Esophagus muscularis mucosa (tissue), 4 donors: ENCODE measurements at regions not wholly inside any gene's neighbourhood (a gene's known extent, or its start where the extent isn't known, plus 50 kb on each side); places are given as distances from the start of the nearest gene placed in this dataset.

Experiments
- DNase-seq: peaks from one replicate; pipeline ENCODE4 v3.0.0-alpha.2; 2017; ENCODE audit errors: extremely low spot score
- H3K27ac ChIP-seq, 4 donors: fragments of 200-600 bp; sonication (generic); replicated peaks in 1 of 4; 1 replicate in 3 of 4; 2 replicates in 1 of 4; pipeline ENCODE4 v1.5.1; 2016 to 2019; ENCODE audit warnings: mild to moderate bottlenecking in 1 of 4
- H3K27me3 ChIP-seq, 4 donors: fragments of 200-600 bp; sonication (generic); one replicate each; pipeline versions ENCODE4 v1.5.1 to v1.6.0; 2016 to 2019
- H3K36me3 ChIP-seq, 4 donors: fragments of 200-600 bp; sonication (generic); one replicate each; pipeline ENCODE4 v1.5.1; 2016 to 2019
- H3K4me1 ChIP-seq, 4 donors: fragments of 200-600 bp; sonication (generic); one replicate each; pipeline ENCODE4 v1.5.1; 2016 to 2019
- H3K4me3 ChIP-seq, 4 donors: fragments of 200-600 bp; sonication (generic); 1 replicate in 2 of 4; 2 replicates in 2 of 4; pipeline ENCODE4 v1.5.1; 2016 to 2019; ENCODE audit warnings: mild to moderate bottlenecking in 4 of 4, moderate library complexity in 1 of 4
- H3K9me3 ChIP-seq, 4 donors: fragments of 200-600 bp; sonication (generic); 1 replicate in 3 of 4; 2 replicates in 1 of 4; pipeline ENCODE4 v1.5.1; 2016 to 2019
- EP300 ChIP-seq: sonication (generic); formaldehyde crosslinking; IDR thresholded peaks from one replicate; pipeline ENCODE4 v1.6.1; 2017; ENCODE audit warnings: antibody characterized with exemption
- POLR2A ChIP-seq: fragments of 450-650 bp; IDR thresholded peaks from one replicate; pipeline ENCODE4 v1.6.1; 2017; ENCODE audit warnings: antibody characterized with exemption, moderate library complexity, mild to moderate bottlenecking, low read depth
- POLR2AphosphoS5 ChIP-seq, 2 donors: sonication (generic); formaldehyde crosslinking; IDR thresholded peaks; one replicate each; pipeline ENCODE4 v1.6.1; 2017; ENCODE audit warnings: antibody characterized with exemption in 2 of 2
- WGBS: methylation state at CpG from one replicate; pipeline ENCODE4 v1.1.5; 2018; 5-methylcytosine and 5-hydroxymethylcytosine counted together
- intact Hi-C: fragments of 100-400 bp; cut with DNase I; formaldehyde crosslinking; loops from one replicate; pipeline ENCODE4 v1.15.1; 2023
- TF ChIP-seq, protein P1 (sequence below), 3 experiments: fragments of 200-600 bp in 2 of 3; fragments of 450-650 bp in 1 of 3; sonication (generic) in 2 of 3; IDR thresholded peaks; one replicate each; pipeline ENCODE4 v1.5.1; 2017 to 2019; ENCODE audit warnings: antibody characterized with exemption in 3 of 3, mild to moderate bottlenecking in 2 of 3, moderate library complexity in 1 of 3

DNA sequence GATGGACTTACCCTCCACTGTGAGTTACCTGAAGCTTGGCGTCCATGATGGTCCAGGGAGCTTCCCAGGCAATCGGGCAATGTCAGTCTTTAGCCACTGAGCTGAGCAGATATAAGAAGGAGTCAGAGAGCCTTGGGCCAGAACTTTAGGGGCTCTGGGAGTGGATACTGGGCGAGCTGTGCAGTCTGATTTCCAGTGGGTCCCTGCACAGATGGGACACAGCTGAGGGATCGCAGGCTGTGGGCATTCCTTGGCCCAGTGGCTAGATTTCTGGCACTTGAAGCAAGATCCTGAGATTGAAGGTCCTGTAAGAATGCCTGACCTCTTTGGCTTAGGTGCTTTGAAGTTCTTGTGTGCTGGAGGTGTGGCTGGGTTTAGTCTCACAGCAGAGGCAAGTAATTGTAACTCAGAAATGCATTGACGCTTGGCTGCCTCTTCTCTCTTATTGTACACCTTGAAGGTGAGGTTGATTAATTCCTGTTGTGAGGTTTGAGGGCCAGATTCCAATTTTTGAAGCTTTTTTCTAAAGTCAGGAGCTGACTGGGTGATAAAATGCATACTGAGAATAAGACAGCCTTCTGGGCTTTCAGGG, 2283.8 kb downstream of the TP53TG3F start:
- WGBS: 57% methylated on average over 5 of the region's 5 CpGs
- TF ChIP-seq, protein P1, sequence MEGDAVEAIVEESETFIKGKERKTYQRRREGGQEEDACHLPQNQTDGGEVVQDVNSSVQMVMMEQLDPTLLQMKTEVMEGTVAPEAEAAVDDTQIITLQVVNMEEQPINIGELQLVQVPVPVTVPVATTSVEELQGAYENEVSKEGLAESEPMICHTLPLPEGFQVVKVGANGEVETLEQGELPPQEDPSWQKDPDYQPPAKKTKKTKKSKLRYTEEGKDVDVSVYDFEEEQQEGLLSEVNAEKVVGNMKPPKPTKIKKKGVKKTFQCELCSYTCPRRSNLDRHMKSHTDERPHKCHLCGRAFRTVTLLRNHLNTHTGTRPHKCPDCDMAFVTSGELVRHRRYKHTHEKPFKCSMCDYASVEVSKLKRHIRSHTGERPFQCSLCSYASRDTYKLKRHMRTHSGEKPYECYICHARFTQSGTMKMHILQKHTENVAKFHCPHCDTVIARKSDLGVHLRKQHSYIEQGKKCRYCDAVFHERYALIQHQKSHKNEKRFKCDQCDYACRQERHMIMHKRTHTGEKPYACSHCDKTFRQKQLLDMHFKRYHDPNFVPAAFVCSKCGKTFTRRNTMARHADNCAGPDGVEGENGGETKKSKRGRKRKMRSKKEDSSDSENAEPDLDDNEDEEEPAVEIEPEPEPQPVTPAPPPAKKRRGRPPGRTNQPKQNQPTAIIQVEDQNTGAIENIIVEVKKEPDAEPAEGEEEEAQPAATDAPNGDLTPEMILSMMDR (IDR thresholded peaks at IDR 0.05): no peak
- TF ChIP-seq POLR2A (no peak), POLR2AphosphoS5 (IDR thresholded peaks at IDR 0.05) (no peak), EP300 (no peak)
- H3K36me3 ChIP-seq: no peaks in the 10 kb centered on the region
- intact Hi-C loops: loop anchor here (10.0 kb wide), 1 partner anchor 68 kb away; no protein-coding TSS in a partner anchor
- no peak overlapping the region for H3K4me3 ChIP-seq
- no peaks in the 10 kb centered on the region for H3K4me1 ChIP-seq
- H3K27me3 ChIP-seq: no peaks in the 10 kb centered on the region
- DNase-seq: peak; percentile 79
- H3K9me3 ChIP-seq: peaks cover 0 to 29% (median 9%) of the 10 kb centered on the region in 4 donors
- no peak overlapping the region for H3K27ac ChIP-seq

DNA sequence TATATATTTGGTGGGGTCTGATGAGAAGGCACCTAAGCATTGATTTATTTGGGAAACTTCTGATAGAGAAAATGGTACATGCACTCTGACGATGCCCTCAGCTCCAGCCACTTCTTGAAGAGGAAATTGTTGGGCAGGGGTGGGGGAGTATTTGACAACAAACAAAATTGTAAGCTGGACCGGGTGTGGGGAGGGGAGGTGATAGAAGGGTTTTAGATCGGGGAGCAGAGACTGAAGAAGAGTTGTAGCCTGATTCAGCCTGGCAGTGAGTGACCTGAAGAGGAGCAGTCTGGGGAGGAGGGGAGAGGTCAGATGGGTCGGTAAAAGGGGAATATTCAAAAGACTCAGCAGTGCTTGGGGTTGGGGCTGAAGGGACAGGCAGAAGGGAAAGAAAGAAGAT, 2284.7 kb downstream of the TP53TG3F start:
- WGBS: 59% methylated on average over 4 of the region's 4 CpGs
- peak; percentile 80 for DNase-seq
- TF ChIP-seq POLR2A: no peak
- TF ChIP-seq POLR2AphosphoS5 (IDR thresholded peaks at IDR 0.05): no peak
- TF ChIP-seq, protein P1 (IDR thresholded peaks at IDR 0.05): no peak
- no peak for TF ChIP-seq EP300
- no peaks in the 10 kb centered on the region for H3K36me3 ChIP-seq
- no peaks in the 10 kb centered on the region for H3K4me1 ChIP-seq
- no peak overlapping the region for H3K4me3 ChIP-seq
- intact Hi-C loops: loop anchor here (10.0 kb wide), 1 partner anchor 69 kb away; no protein-coding TSS in a partner anchor
- no peak overlapping the region for H3K27ac ChIP-seq
- H3K9me3 ChIP-seq: peaks cover 0 to 29% (median 9%) of the 10 kb centered on the region in 4 donors
- no peaks in the 10 kb centered on the region for H3K27me3 ChIP-seq

DNA sequence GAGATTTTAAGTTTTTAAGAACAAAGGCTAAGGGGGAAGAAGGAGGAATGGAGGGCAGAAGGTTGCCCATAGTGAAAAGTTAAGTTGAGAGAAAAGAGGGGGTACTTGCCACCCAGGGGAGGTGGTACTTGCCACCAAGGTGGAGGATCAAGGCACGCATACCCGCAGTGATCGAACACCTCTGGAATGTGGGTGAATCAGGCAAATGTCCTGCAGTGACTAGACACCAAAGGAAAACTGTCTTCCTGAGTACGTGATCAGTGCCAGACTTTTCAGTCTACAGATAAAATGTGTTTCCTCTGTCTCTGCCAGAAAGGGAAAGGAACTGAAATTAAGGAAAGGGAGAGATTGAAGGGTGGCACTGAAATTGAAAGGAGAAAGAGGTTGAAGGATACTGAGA, 2285.3 kb downstream of the TP53TG3F start:
- WGBS: 67% methylated on average over 4 of the region's 4 CpGs
- intact Hi-C loops: loop anchor here (10.0 kb wide), 1 partner anchor 70 kb away; no protein-coding TSS in a partner anchor
- Histone ChIP-seq H3K27me3 (no peaks in the 10 kb centered on the region), H3K4me1 (no peaks in the 10 kb centered on the region), H3K4me3 (no peak overlapping the region), H3K27ac (no peak overlapping the region), H3K9me3 (peaks cover 0 to 30% (median 9%) of the 10 kb centered on the region in 4 donors), H3K36me3 (no peaks in the 10 kb centered on the region)
- DNase-seq: peak; percentile 90
- TF ChIP-seq, protein P1 (IDR thresholded peaks at IDR 0.05): no peak
- TF ChIP-seq POLR2A (no peak), POLR2AphosphoS5 (IDR thresholded peaks at IDR 0.05) (no peak), EP300 (no peak)

DNA sequence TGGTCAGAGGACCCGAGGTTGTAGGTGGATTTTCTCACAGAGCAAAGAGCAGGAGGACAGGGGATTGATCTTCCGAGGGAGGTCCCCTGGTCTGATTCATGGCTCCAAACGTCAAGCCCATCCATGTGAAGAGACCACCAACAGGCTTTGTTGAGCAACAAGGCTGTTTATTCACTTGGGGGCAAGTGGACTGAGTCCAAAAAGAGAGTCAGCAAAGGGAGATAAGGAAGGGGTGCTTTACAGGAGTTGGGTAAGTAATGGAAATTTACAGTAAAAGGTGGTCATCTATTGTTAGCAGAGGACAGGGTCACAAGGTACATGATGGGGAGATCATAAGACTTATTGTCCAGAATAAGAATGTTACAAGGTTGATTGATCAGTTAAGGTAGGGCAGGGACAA, 2285.8 kb downstream of the TP53TG3F start:
- Histone ChIP-seq H3K27me3 (no peaks in the 10 kb centered on the region), H3K36me3 (no peaks in the 10 kb centered on the region), H3K27ac (no peak overlapping the region), H3K4me1 (no peaks in the 10 kb centered on the region), H3K4me3 (no peak overlapping the region), H3K9me3 (peaks cover 0 to 35% (median 9%) of the 10 kb centered on the region in 4 donors)
- 62% methylated on average over 3 of the region's 3 CpGs for WGBS
- intact Hi-C loops: loop anchor here (10.0 kb wide), 1 partner anchor 70 kb away; no protein-coding TSS in a partner anchor
- no peak for DNase-seq
- TF ChIP-seq POLR2AphosphoS5 (IDR thresholded peaks at IDR 0.05) (no peak), EP300 (no peak), POLR2A (no peak)
- TF ChIP-seq, protein P1 (IDR thresholded peaks at IDR 0.05): no peak

DNA sequence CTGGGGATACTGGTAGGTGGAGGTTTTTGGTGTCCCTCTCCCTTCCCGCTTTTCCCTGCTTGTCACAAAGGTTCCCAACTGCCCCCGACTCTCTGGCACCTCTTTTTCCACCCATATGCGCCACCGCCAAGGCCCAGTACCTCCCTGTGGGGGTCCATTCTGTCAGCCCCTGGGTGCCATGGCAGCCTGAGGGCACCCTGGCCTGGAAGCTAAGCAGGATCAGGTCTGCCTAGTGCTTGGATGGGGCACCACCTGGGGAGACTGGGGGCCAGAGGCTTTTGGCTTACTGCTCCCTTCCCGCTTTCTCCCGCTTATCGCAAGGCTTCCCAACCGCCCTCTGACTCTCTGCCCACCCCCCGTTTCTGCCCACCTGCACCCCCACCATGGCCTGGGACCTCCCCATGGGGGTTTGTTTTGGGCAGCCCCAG, 2286.4 kb downstream of the TP53TG3F start:
- Histone ChIP-seq H3K27me3 (no peaks in the 10 kb centered on the region), H3K9me3 (peaks cover 0 to 38% (median 10%) of the 10 kb centered on the region in 4 donors), H3K36me3 (no peaks in the 10 kb centered on the region), H3K4me1 (no peaks in the 10 kb centered on the region), H3K27ac (no peak overlapping the region), H3K4me3 (no peak overlapping the region)
- peak; percentile 82 for DNase-seq
- intact Hi-C loops: loop anchor here (10.0 kb wide), 1 partner anchor 71 kb away; no protein-coding TSS in a partner anchor
- 91% methylated on average over 9 of the region's 9 CpGs for WGBS
- TF ChIP-seq, protein P1 (IDR thresholded peaks at IDR 0.05): no peak
- TF ChIP-seq POLR2A: no peak
- TF ChIP-seq EP300: no peak
